Mesendoderm (in vitro differentiated cells): ENCODE measurements at regions not wholly inside any gene's neighbourhood (a gene's known extent, or its start where the extent isn't known, plus 50 kb on each side); places are given as distances from the start of the nearest gene placed in this dataset.

ENCODE experiments used
- DNase-seq: peaks from one replicate; pipeline ENCODE4 v3.0.0; 2013
- H2AK5ac ChIP-seq: 2 replicates; pipeline ENCODE4 v1.6.1; 2013; ENCODE audit warnings: low read length, inconsistent platforms
- H2BK120ac ChIP-seq: 2 replicates; pipeline ENCODE4 v1.6.1; 2013; ENCODE audit warnings: low read depth, mild to moderate bottlenecking, low read length, moderate library complexity, mixed read lengths
- H2BK15ac ChIP-seq: replicated peaks from 2 replicates; pipeline ENCODE4 v1.6.1; 2013; ENCODE audit warnings: low read depth, mild to moderate bottlenecking, moderate library complexity
- H2BK5ac ChIP-seq: 2 replicates; pipeline ENCODE4 v1.6.1; 2013; ENCODE audit warnings: low read length, inconsistent platforms
- H3K18ac ChIP-seq: 2 replicates; pipeline ENCODE4 v1.6.1; 2013; ENCODE audit warnings: mild to moderate bottlenecking, low read length, mixed read lengths
- H3K23ac ChIP-seq: one replicate; pipeline ENCODE4 v1.6.1; 2013; ENCODE audit warnings: low read length
- H3K27ac ChIP-seq: 2 replicates; pipeline ENCODE4 v1.5.1; 2013; ENCODE audit warnings: low read depth, mild to moderate bottlenecking, inconsistent platforms, low read length, moderate library complexity
- H3K27me3 ChIP-seq: 2 replicates; pipeline ENCODE4 v1.6.1; 2013; ENCODE audit warnings: low read length, control low read depth, mild to moderate bottlenecking, inconsistent platforms; ENCODE audit not compliant: insufficient read depth, poor library complexity
- H3K36me3 ChIP-seq: 2 replicates; pipeline ENCODE4 v1.6.1; 2013; ENCODE audit warnings: low read length, inconsistent platforms; ENCODE audit not compliant: control insufficient read depth, insufficient read depth
- H3K4ac ChIP-seq: one replicate; pipeline ENCODE4 v1.6.1; 2013; ENCODE audit warnings: low read depth, mild to moderate bottlenecking, low read length, moderate library complexity
- H3K4me1 ChIP-seq: 2 replicates; pipeline ENCODE4 v1.6.1; 2013; ENCODE audit warnings: low read depth, low read length, inconsistent platforms; ENCODE audit not compliant: control insufficient read depth
- H3K4me2 ChIP-seq: 2 replicates; pipeline ENCODE4 v1.6.1; 2013; ENCODE audit warnings: low read length
- H3K4me3 ChIP-seq: 2 replicates; pipeline ENCODE4 v1.5.1; 2013; ENCODE audit warnings: mild to moderate bottlenecking, low read length
- H3K56ac ChIP-seq: one replicate; pipeline ENCODE4 v1.6.1; 2013; ENCODE audit warnings: low read length
- H3K79me1 ChIP-seq: 2 replicates; pipeline ENCODE4 v1.6.1; 2013; ENCODE audit warnings: low read length, inconsistent platforms
- H3K79me2 ChIP-seq: 2 replicates; pipeline ENCODE4 v1.6.1; 2013; ENCODE audit warnings: mild to moderate bottlenecking, low read length; ENCODE audit not compliant: control insufficient read depth, insufficient read depth
- H3K9ac ChIP-seq: 2 replicates; pipeline ENCODE4 v1.6.1; 2013; ENCODE audit warnings: low read length, inconsistent platforms
- H4K5ac ChIP-seq: one replicate; pipeline ENCODE4 v1.6.1; 2013; ENCODE audit warnings: low read length
- H4K8ac ChIP-seq: one replicate; pipeline ENCODE4 v1.6.1; 2013; ENCODE audit warnings: low read depth, mild to moderate bottlenecking, control low read depth, low read length, moderate library complexity
- WGBS: extraction: QIAGEN DNeasy Blood & Tissue Kit; methylation state at CpG from one replicate; pipeline ENCODE4 v1.1.7; 2013; ENCODE audit warnings: low lambda C conversion rate, missing lambda C conversion rate; ENCODE audit not compliant: insufficient coverage; ENCODE audit errors: extremely low coverage; 5-methylcytosine and 5-hydroxymethylcytosine counted together

DNA sequence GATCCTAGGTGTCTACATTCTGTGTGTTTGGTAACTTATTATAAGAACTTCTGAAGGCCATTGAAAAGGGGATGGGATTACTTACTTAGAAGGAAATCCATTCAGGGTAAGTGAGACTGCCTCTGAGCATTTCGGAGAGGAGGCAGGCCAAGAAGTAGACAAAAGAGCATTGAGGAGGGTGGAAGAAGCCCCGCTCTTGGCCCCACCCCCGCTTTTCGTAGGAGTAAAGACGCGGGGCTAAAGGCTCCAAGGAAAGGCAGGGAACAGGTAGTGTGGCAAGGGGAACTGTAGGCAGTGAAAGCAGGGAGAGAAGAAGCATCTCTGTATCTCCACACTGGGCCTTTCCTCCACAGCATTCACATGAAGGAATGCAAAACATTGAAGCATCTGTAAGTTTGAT is 51.8 kb upstream of the GRIK1 start:
- no peak overlapping the region for H2BK5ac ChIP-seq
- no peaks in the 10 kb centered on the region for H3K27me3 ChIP-seq
- H3K23ac ChIP-seq: no peak overlapping the region
- no peak overlapping the region for H3K4me3 ChIP-seq
- H3K36me3 ChIP-seq: no peaks in the 10 kb centered on the region
- H2BK120ac ChIP-seq: no peak overlapping the region
- H2AK5ac ChIP-seq: no peak overlapping the region
- DNase-seq: no peak
- no peak overlapping the region for H4K8ac ChIP-seq
- no peak overlapping the region for H3K4ac ChIP-seq
- no peak overlapping the region for H3K9ac ChIP-seq
- H3K4me1 ChIP-seq: no peaks in the 10 kb centered on the region
- H3K4me2 ChIP-seq: no peak overlapping the region
- no peak overlapping the region for H3K56ac ChIP-seq
- H3K79me1 ChIP-seq: no peaks in the 10 kb centered on the region
- WGBS: no CpG with 5 or more reads among the region's 6 CpGs
- H3K79me2 ChIP-seq: no peaks in the 10 kb centered on the region
- H4K5ac ChIP-seq: no peak overlapping the region
- H3K27ac ChIP-seq: no peak overlapping the region
- no peak overlapping the region for H2BK15ac ChIP-seq
- no peak overlapping the region for H3K18ac ChIP-seq

- WGBS: 100% methylated on average over 1 of the region's 3 CpGs
- no peak for DNase-seq
- H2BK15ac ChIP-seq: no peak overlapping the region
- H4K8ac ChIP-seq: no peak overlapping the region
- H3K18ac ChIP-seq: no peak overlapping the region
- H3K4ac ChIP-seq: no peak overlapping the region
- H2AK5ac ChIP-seq: no peak overlapping the region
- no peaks in the 10 kb centered on the region for H3K79me2 ChIP-seq
- H4K5ac ChIP-seq: no peak overlapping the region
- no peaks in the 10 kb centered on the region for H3K79me1 ChIP-seq
- H3K27me3 ChIP-seq: no peaks in the 10 kb centered on the region
- H3K23ac ChIP-seq: no peak overlapping the region
- no peak overlapping the region for H3K9ac ChIP-seq
- H3K36me3 ChIP-seq: no peaks in the 10 kb centered on the region
- no peak overlapping the region for H3K4me2 ChIP-seq
- no peak overlapping the region for H2BK5ac ChIP-seq
- no peak overlapping the region for H3K56ac ChIP-seq
- H3K4me3 ChIP-seq: no peak overlapping the region
- H2BK120ac ChIP-seq: no peak overlapping the region
- no peaks in the 10 kb centered on the region for H3K4me1 ChIP-seq
- no peak overlapping the region for H3K27ac ChIP-seq
Measured at GRCh38 chr21:29989634-29990234, 49.9 kb upstream of the GRIK1 start.
